ENCODE measurements at regions not wholly inside any gene's neighbourhood (a gene's known extent, or its start where the extent isn't known, plus 50 kb on each side); places are given as distances from the start of the nearest gene placed in this dataset.
A peak's percentile ranks its signal among the peaks of the same experiment; 100 is the strongest.

GRCh38 chr6:128725271-128726233, 157.4 kb upstream of the LAMA2 start:
- H3K27me3 Mint-ChIP-seq (ENCODE audit: insufficient read depth, low read depth, poor library complexity), result no peaks in the 10 kb centered on the region
- Histone ChIP-seq H3K27ac (ENCODE audit: low read depth) (no peak overlapping the region), H2AFZ (no peak overlapping the region), H4K20me1 (replicated peaks; ENCODE audit: insufficient read depth) (no peaks in the 10 kb centered on the region), H3K4me3 (no peak overlapping the region), H3K79me2 (replicated peaks; ENCODE audit: insufficient read depth) (no peaks in the 10 kb centered on the region), H3K36me3 (ENCODE audit: insufficient read depth) (no peaks in the 10 kb centered on the region), H3K27me3 (ENCODE audit: insufficient read depth) (no peaks in the 10 kb centered on the region), H3F3A (replicated peaks; ENCODE audit: low read depth) (no peaks in the 10 kb centered on the region), H3K4me1 (ENCODE audit: insufficient read depth) (peaks cover 48% of the 10 kb centered on the region), H3K4me2 (0 out of 2 replicates have a peak overlapping the region, but pooled peaks have one; percentile 10), H3K9me2 (ENCODE audit: insufficient read depth) (no peaks in the 10 kb centered on the region)
- peak overlapping the region; percentile 34 for H3K27ac Mint-ChIP-seq
- DNase-seq (ENCODE audit: low spot score) (peak; percentile 79), ATAC-seq (no peak; the same call in 2 of the 3 replicates)
- TF ChIP-seq EZH2phosphoT487 (IDR thresholded peaks at IDR 0.05; ENCODE audit: unreplicated experiment), result no peak
- TF ChIP-seq NANOG (IDR thresholded peaks at IDR 0.05; ENCODE audit: borderline replicate concordance), result no peak
- TF ChIP-seq STAT1 (IDR thresholded peaks at IDR 0.05; ENCODE audit: unreplicated experiment), result no peak
- peak; percentile 60 to 94 for TF ChIP-seq CTCF (conservative IDR thresholded peaks at IDR 0.05; ENCODE audit: low read depth in 2 of 2)
- no peak for TF ChIP-seq POLR2AphosphoS5 (IDR thresholded peaks at IDR 0.05; ENCODE audit: low read depth)
- H3K4me1 Mint-ChIP-seq, result peaks cover 38% of the 10 kb centered on the region
- no peak overlapping the region for H3K4me3 Mint-ChIP-seq
- H3K36me3 Mint-ChIP-seq (ENCODE audit: low read depth), result no peaks in the 10 kb centered on the region
- H3K9me3 Mint-ChIP-seq, result no peaks in the 10 kb centered on the region; the same call in 1 of the 3 replicates

GRCh38 chr6:128724738-128725137, 158.2 kb upstream of the LAMA2 start:
- Mint-ChIP-seq H3K4me3 (no peak overlapping the region), H3K27ac (peak overlapping the region; percentile 82)
- no peaks in the 10 kb centered on the region for H3K27me3 ChIP-seq (ENCODE audit: insufficient read depth)

More at GRCh38 chr6:128724738-128725137, 158.2 kb upstream of the LAMA2 start:
- Histone ChIP-seq H2AFZ (no peak overlapping the region), H4K20me1 (replicated peaks; ENCODE audit: insufficient read depth) (no peaks in the 10 kb centered on the region), H3K4me3 (no peak overlapping the region), H3K9me2 (ENCODE audit: insufficient read depth) (no peaks in the 10 kb centered on the region), H3F3A (replicated peaks; ENCODE audit: low read depth) (no peaks in the 10 kb centered on the region), H3K27ac (ENCODE audit: low read depth) (peak overlapping the region; percentile 51; the same call in 1 of the 2 replicates), H3K4me2 (peak overlapping the region; percentile 41; the same call in 1 of the 2 replicates), H3K36me3 (ENCODE audit: insufficient read depth) (no peaks in the 10 kb centered on the region), H3K79me2 (replicated peaks; ENCODE audit: insufficient read depth) (no peaks in the 10 kb centered on the region), H3K4me1 (ENCODE audit: insufficient read depth) (peaks cover 56% of the 10 kb centered on the region)
- no peak for TF ChIP-seq CREB1 (CRISPR knock-in tag; IDR thresholded peaks at IDR 0.05; ENCODE audit: low read depth)
- no peak for TF ChIP-seq EZH2 (IDR thresholded peaks at IDR 0.05; ENCODE audit: low read depth, unreplicated experiment)
- no peak for TF ChIP-seq ZNF114 (CRISPR knock-in tag; IDR thresholded peaks at IDR 0.05)
- no peak for TF ChIP-seq JUNB (IDR thresholded peaks at IDR 0.05; ENCODE audit: unreplicated experiment)
- TF ChIP-seq NANOG (IDR thresholded peaks at IDR 0.05; ENCODE audit: borderline replicate concordance), result no peak
- no peak for TF ChIP-seq STAT1 (IDR thresholded peaks at IDR 0.05; ENCODE audit: unreplicated experiment)
- DNase-seq (ENCODE audit: low spot score) (no peak), ATAC-seq (no peak)
- H3K9me3 Mint-ChIP-seq, result no peaks in the 10 kb centered on the region; the same call in 2 of the 3 replicates
- no peaks in the 10 kb centered on the region for H3K36me3 Mint-ChIP-seq (ENCODE audit: low read depth)
- peaks cover 39% of the 10 kb centered on the region for H3K4me1 Mint-ChIP-seq
- no peaks in the 10 kb centered on the region for H3K27me3 Mint-ChIP-seq (ENCODE audit: insufficient read depth, low read depth, poor library complexity)

Measured in GM23338 (cell line).